ENCODE measurements at regions not wholly inside any gene's neighbourhood (a gene's known extent, or its start where the extent isn't known, plus 50 kb on each side); places are given as distances from the start of the nearest gene placed in this dataset.

DNA sequence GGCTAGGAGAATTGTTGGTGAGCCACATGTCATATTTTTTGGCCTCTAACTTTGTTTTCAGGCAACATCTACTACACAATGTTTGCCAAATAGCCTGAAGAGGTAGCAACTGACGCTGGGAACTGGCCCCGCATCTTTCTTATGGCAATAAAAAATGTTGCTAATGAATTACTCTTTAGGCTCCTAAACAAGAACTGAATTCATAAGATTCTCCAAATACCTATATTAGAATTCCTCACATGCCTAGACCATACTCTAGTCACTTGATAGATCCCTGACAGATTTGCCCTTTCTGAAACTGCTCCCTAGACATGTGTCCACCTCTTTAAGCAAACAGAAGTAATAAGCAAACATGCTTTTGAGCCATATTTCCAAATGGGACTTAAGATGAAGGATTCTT, 209.0 kb upstream of the ATXN7L3B start:
- H3K36me3 ChIP-seq (ENCODE audit: control insufficient read depth in 4 of 4, insufficient read depth in 4 of 4, low read length in 4 of 4), result no peaks in the 10 kb centered on the region
- ATAC-seq (ENCODE audit: insufficient read depth, low FRiP score), result no peak
- DNase-seq, result no peak
- TF ChIP-seq CTCF (IDR thresholded peaks at IDR 0.05; ENCODE audit: control extremely low read depth, extremely low read depth), result no peak
- H3K9me3 ChIP-seq (ENCODE audit: control insufficient read depth in 4 of 4, insufficient read depth in 3 of 4, low read length in 3 of 4), result no peaks in the 10 kb centered on the region
- H3K4me1 ChIP-seq (ENCODE audit: control insufficient read depth in 5 of 5, insufficient read depth in 5 of 5, low read length in 5 of 5), result no peaks in the 10 kb centered on the region
- H3K27me3 ChIP-seq (ENCODE audit: control insufficient read depth in 3 of 3, insufficient read depth in 3 of 3, low read length in 2 of 3), result no peaks in the 10 kb centered on the region
- no peak overlapping the region for H3K4me3 ChIP-seq
- H3K9ac ChIP-seq (ENCODE audit: insufficient read depth in 1 of 2, low read length in 2 of 2), result no peak overlapping the region
- no peak overlapping the region for H3K27ac ChIP-seq (ENCODE audit: low read depth in 1 of 2, low read length in 1 of 2)
- 72 to 82% methylated on average over 2 of the region's 2 CpGs for WGBS, 2 donors

DNA sequence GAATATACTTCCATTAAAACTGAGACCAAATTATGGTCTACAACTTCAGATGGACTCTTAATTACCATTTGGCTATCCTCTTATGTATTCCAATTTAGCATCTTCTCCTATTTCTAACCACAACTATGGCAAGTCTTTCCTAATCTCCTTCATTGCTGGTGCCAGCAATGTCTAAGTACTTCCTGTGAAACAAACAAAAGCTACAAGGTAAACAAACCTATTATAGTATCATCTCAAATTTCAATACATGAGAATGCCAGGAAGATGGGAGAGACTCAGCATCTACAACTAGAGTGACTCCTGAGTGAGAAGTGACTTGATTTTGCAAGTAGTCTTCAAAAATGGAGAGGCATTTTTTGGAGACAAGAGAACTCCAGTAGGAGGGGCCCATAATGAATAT, 202.9 kb upstream of the ATXN7L3B start:
- Histone ChIP-seq H3K27me3 (ENCODE audit: control insufficient read depth in 3 of 3, insufficient read depth in 3 of 3, low read length in 2 of 3) (no peaks in the 10 kb centered on the region), H3K9ac (ENCODE audit: insufficient read depth in 1 of 2, low read length in 2 of 2) (no peak overlapping the region), H3K4me1 (ENCODE audit: control insufficient read depth in 5 of 5, insufficient read depth in 5 of 5, low read length in 5 of 5) (no peaks in the 10 kb centered on the region), H3K4me3 (no peak overlapping the region), H3K27ac (ENCODE audit: low read depth in 1 of 2, low read length in 1 of 2) (no peak overlapping the region), H3K36me3 (ENCODE audit: control insufficient read depth in 4 of 4, insufficient read depth in 4 of 4, low read length in 4 of 4) (no peaks in the 10 kb centered on the region), H3K9me3 (ENCODE audit: control insufficient read depth in 4 of 4, insufficient read depth in 3 of 4, low read length in 3 of 4) (no peaks in the 10 kb centered on the region)
- TF ChIP-seq CTCF (IDR thresholded peaks at IDR 0.05; ENCODE audit: control extremely low read depth, extremely low read depth), result no peak
- ATAC-seq (ENCODE audit: insufficient read depth, low FRiP score) (no peak), DNase-seq (no peak)

DNA sequence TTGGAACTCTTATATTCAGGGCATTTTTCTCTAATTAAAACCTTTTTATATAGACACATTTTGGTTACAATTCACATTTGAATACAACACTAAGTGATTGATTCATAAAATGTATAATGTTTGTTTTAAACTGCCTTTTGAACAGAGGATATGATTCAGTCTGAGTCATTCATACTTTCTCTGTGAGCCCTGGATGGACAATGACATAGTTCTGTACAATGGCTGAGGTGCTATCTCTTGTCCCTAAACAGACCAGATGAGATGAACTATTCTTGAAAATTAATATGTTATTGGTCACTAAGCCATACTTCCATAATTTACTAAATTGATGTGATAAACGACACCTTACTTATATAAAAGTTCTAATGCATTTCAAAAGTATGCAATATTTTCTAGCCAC, 199.7 kb upstream of the ATXN7L3B start:
- H3K4me3 ChIP-seq, result no peak overlapping the region
- no peak for TF ChIP-seq CTCF (IDR thresholded peaks at IDR 0.05; ENCODE audit: control extremely low read depth, extremely low read depth)
- ATAC-seq (ENCODE audit: insufficient read depth, low FRiP score), result no peak
- no peak for DNase-seq
- 31 to 86% methylated on average over 1 of the region's 1 CpG for WGBS, 2 donors
- no peak overlapping the region for H3K27ac ChIP-seq (ENCODE audit: low read depth in 1 of 2, low read length in 1 of 2)
- no peak overlapping the region for H3K9ac ChIP-seq (ENCODE audit: insufficient read depth in 1 of 2, low read length in 2 of 2)
- no peaks in the 10 kb centered on the region for H3K36me3 ChIP-seq (ENCODE audit: control insufficient read depth in 4 of 4, insufficient read depth in 4 of 4, low read length in 4 of 4)
- no peaks in the 10 kb centered on the region for H3K9me3 ChIP-seq (ENCODE audit: control insufficient read depth in 4 of 4, insufficient read depth in 3 of 4, low read length in 3 of 4)
- no peaks in the 10 kb centered on the region for H3K27me3 ChIP-seq (ENCODE audit: control insufficient read depth in 3 of 3, insufficient read depth in 3 of 3, low read length in 2 of 3)
- no peaks in the 10 kb centered on the region for H3K4me1 ChIP-seq (ENCODE audit: control insufficient read depth in 5 of 5, insufficient read depth in 5 of 5, low read length in 5 of 5)

DNA sequence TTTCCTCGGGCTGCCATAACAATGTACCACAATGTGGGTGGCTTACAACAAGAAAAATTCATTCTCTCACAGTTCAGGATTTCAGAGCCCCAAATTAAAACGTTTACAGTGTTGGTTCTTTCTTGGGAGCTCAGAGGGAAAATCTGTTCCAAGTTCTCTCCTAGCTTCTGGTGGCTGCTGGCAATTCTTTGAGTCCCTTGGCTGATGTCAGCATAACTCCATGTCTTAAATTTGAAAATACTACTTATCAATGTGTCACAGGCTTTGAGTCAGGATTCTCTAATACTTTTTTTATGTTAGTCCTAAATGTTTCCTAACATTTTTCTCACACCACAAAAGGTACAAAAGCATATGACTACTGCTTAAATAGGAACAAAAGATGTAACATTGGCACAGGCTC, 198.4 kb upstream of the ATXN7L3B start:
- no peak for TF ChIP-seq CTCF (IDR thresholded peaks at IDR 0.05; ENCODE audit: control extremely low read depth, extremely low read depth)

More for the DNA sequence above, 198.4 kb upstream of the ATXN7L3B start:
- DNase-seq, result no peak
- ATAC-seq (ENCODE audit: insufficient read depth, low FRiP score), result no peak
- no peaks in the 10 kb centered on the region for H3K27me3 ChIP-seq (ENCODE audit: control insufficient read depth in 3 of 3, insufficient read depth in 3 of 3, low read length in 2 of 3)
- no peak overlapping the region for H3K9ac ChIP-seq (ENCODE audit: insufficient read depth in 1 of 2, low read length in 2 of 2)
- H3K4me1 ChIP-seq (ENCODE audit: control insufficient read depth in 5 of 5, insufficient read depth in 5 of 5, low read length in 5 of 5), result no peaks in the 10 kb centered on the region
- 49 to 53% methylated on average over 2 of the region's 2 CpGs for WGBS, 2 donors
- H3K4me3 ChIP-seq, result no peak overlapping the region
- H3K36me3 ChIP-seq (ENCODE audit: control insufficient read depth in 4 of 4, insufficient read depth in 4 of 4, low read length in 4 of 4), result no peaks in the 10 kb centered on the region
- no peaks in the 10 kb centered on the region for H3K9me3 ChIP-seq (ENCODE audit: control insufficient read depth in 4 of 4, insufficient read depth in 3 of 4, low read length in 3 of 4)
- H3K27ac ChIP-seq (ENCODE audit: low read depth in 1 of 2, low read length in 1 of 2), result no peak overlapping the region
